ENCODE measurements at regions not wholly inside any gene's neighbourhood (a gene's known extent, or its start where the extent isn't known, plus 50 kb on each side); places are given as distances from the start of the nearest gene placed in this dataset.

DNA sequence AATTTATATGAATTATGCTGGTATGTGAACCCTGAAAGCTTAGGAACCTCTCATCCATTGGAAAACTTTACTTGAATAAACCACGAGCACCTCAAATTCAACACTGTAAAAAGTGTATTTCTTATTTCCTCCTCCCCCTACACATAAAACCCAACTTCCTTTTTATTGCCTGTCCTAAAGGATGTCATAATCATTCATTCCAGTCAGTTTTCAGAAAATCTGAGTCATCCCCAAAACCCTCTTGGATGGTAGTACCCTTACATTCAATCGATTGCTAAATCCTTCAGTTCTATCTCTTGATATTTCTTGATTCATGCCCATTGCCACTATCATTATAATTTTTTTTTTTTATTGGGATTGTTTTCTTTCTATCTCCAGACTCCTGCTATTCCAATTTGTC, 91.1 kb upstream of the ATP8A1 start:
- no peak for DNase-seq (ENCODE audit: low spot score)

DNA sequence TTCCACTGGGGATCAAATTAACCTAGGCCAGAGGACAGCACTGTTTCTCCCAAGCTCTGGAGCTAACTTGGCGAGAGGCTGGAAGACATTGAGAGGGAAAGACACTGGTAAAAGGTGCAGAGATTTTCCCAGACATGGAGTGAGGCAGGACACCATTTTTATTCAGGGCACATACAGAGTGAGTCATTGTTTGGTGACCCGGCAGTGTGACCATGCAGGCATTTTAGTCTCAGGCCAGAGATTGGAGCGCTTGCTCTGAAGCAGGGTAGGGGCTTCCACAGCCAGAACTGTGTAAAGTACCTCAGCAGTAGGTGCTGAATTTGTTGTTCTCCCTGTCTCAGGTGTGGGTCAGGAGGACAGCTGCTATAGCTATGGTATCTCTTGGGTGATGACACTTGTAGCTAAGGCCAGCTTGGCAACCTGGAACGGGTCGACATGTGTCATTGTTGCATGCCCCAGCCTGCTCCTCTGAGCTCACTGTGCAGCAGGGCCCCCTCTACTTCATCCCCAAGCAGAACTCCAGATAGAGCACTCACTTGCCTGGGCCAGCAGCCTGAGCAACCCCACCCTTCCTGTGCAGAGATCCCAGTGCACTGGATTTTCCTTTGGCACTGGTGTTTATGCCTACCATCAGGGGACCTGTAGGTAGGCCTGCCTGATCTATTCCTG, 79.8 kb upstream of the ATP8A1 start:
- no peak for DNase-seq (ENCODE audit: low spot score)

DNA sequence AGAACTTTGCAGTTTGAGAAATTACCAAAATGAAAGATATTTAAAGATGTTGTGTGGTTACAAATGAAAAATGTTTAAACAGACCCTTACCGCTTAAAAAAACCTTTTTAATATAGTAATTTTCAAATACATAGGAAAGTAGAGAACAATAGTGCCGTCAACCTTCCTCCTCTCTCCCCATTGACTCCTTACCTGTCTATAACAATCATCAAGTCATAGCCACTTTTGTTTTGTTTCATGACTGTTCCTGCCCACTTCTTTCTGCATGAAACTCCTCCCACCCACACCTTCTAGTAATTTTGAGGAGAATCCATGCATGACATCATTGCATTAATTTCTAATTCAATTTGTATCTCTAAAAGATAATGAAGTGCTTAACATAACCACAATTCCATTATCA, 76.5 kb upstream of the ATP8A1 start:
- DNase-seq (ENCODE audit: low spot score): no peak

DNA sequence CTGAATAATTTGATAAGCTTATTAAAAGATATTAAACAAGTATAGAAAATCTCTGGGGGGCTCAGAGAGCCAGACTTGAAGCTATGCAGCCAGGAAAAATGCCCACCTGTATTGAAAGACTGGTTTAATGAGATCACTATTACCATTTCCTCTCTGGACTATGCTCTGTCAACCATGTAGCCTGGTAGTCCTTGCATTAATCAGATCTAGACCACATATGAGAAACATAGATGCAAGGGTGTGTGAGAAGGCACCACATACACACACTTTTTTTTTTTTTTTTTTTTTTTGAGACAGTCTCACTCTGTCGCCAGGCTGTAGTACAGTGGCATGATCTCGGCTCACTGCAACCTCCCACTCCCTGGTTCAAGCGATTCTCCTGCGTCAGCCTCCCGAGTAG, 75.9 kb upstream of the ATP8A1 start:
- no peak for DNase-seq (ENCODE audit: low spot score)

DNA sequence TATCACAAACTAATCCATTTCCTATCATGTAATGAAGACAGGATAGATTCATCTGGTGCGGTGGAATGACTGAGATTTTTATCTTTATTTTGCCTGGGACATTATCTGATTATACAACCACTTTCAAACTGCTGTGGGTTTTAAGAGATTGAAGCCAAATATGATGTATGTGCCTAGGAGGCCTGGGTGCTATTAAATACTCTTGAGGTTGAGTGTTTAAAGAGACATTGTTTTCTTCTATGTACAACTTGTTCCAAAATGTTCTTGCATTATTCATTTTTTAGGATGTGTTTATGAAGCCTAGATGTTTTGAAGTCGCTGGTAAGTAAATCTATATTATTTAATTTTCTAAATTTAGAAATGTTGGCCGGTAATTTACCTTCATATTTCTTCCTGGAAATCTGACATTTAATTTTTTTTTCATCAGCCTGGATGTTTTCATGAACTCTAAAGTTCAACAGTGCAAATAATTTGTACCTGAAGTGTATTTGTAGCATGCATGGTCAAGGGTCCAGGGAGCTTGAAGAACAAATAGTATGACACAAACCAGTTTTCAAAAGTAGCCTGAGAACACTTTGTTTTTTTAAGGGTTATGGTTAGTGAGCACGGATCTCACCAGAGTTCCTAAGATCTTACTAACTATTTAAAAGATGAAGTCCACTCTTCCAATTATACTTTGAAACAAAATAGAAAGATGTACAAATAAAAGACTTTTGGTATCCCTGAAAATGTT, 72.8 kb upstream of the ATP8A1 start:
- no peak for DNase-seq (ENCODE audit: low spot score)

DNA sequence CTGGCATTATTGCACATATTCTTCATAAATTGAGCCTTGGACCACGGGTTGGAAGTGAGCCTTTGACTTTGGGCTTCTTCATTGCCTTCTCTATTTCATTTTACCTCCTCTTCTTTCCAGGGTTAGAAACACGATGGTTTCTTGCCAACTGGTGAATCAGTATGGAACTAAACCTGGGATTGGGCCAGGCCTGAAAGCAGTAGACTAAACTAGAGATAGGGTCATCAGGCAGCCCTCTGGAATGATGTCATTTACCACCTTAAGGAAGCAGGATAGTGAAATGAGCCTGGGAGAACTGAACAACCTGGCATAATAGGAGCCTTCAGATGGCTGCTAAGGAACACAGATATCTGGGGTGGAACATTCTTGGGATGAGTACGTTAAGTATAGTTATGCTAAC, 67.5 kb upstream of the ATP8A1 start:
- no peak for DNase-seq (ENCODE audit: low spot score)

DNA sequence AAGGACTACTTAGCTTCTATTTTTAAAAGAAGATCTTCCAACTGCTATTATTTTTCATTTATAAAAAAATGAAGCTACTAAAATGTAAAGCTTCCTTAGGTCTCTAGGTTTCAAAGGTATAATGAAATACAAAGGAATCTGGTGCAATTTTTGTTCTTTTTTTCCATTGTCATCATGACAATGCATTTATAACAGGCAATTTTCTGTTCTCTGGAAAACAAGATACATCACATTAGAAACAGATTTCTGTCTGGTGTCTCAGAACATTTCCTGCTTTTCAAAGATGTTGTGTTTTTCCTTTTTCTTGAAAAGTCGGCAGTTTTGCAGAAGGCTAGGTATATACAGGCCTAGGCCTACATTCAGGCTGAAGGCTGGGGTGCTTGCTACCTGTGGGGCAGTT, 63.6 kb upstream of the ATP8A1 start:
- no peak for DNase-seq (ENCODE audit: low spot score)

DNA sequence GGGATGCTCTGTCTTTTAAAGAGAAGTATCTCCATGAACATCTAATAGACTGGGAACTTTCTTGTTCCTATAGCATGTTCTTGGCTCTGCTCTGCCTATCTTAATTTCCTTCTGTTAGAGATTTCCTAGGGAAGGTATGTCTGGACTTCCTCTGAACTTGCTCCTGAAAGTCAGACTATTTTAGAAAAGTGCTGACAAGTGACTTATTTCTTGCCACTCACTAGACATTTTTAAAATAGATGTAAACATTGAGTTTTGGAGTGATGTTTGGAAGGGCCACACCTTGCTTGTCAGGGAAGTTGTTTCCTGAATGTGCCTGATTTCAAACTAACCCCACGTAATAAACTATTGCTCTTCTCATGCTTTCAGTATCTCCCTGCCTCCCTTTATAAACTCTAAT, 62.4 kb upstream of the ATP8A1 start:
- no peak for DNase-seq (ENCODE audit: low spot score)

DNA sequence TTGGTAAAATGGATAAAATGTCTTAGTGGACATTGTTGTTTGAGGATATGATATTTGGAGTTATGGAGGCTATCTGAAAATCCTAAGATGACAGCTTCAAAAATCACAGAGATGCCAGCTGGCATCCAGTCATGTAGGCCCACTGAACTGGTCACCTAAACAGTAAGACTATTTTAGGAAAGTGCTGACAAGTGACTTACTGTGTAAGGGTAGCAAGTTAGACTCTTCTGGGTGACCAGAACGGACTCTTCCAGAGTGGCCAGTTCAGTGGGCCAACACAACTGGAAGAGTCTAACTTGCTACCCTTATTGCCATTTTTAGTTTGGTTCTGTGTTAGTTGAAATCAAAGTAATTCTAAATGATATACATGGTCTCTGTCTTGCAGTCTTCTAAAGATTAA, 61.4 kb upstream of the ATP8A1 start:
- DNase-seq (ENCODE audit: low spot score): no peak

DNA sequence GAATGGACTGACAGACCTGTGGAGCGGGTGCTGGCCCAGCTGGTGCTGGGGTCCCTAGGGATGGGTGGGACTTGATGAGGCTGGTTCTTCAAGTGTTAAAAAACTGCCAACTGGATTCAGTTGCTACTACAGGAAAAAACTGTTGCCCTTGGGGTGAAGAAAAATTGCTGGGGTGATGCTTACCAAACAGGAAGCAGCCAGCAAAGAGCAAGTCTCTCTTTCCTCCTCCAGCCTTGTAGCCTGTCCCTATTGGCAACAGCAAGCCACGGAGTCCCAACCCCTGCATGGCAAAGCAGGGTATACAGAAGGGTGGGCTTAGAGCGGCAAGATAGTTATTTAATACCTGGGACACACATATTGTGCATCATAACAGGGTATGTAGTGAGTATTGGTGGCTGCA, 60.1 kb upstream of the ATP8A1 start:
- no peak for DNase-seq (ENCODE audit: low spot score)

DNA sequence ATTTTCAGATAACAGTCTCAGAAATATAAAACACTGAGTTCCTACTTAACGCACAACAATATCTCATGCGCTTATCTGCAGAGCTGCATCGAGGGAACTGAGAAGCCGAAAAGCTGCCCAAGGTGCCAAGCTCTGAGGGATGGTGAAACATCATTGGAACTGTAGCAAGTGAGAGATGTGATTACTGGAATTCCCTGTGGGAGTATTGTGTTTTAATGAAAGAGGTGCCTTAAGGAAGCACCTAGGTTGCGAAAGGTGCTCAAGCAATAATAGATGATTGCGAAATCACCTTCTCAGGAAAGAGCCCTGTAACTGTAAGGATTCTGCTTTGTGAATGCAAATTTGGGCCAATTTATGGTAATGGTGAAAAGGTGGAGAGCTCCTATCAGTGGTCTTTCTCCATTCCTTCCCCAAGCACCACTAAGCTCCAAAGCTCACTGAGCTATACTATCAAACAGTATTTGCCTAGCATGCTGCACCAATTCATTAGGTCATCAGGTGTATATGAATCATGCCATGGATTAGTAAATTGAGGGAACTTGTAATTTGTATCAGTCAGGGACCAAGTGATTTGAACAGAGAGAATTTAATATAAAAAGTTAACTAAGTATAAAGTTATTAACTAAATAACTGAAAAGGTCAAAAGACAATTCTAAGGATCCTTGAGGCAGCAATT, 59.0 kb upstream of the ATP8A1 start:
- no peak for DNase-seq (ENCODE audit: low spot score)

DNA sequence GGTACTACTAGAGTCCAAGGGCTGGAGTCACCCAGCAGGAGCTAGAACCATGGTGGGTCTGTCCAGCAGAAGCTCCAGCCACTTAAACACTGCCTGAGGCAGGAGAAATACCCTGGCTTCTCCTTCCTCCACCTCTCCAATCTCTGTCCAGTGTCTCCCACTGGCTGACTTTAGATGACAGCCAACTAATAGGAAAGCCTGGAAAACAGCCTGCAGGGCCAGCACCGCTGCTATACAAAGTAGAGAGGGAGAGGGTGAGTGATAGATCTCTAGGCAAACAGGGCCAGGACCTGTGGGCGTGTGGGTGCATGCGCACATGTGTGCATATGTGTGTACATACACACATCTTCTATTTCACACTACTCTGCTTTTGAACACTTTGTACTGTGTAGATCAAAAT, 56.5 kb upstream of the ATP8A1 start:
- no peak for DNase-seq (ENCODE audit: low spot score)

DNA sequence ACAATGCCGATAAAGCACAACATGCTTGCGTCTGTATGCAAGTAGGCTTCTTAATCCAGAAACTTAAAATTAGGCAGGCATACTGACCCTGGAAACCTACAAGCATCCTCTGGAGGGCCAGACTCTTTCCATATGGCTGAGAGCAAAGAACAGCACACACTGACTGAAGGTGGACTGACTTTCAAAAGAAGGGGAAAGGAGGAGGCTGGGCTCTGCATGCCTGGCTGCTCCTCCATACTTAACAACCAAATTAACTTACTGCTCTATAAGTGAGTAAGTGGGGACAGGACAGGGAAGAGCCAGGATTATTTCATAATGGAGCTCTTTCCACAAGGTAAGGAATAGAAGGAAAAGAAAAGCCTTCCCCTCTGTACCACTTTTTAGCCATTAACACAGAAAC, 55.9 kb upstream of the ATP8A1 start:
- no peak for DNase-seq (ENCODE audit: low spot score)

DNA sequence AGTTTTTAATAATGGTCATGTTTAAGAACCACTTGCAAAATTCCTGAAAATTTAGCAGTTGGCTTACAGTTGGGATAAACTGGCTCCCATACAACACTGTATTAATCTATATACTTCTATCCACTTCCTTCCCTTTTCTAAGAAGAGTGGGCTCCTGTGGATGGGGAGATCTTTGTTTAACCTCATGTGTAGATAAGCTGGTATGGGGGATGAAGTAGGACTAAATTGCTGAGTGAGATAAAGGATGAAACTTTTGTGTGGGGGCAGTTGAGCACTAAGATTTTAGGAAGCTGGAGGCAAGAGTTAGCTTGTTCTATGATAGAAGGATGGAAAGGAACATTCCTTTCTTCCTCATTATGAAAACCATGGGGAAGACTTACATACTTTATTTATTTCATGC, 54.6 kb upstream of the ATP8A1 start:
- DNase-seq (ENCODE audit: low spot score): no peak

DNA sequence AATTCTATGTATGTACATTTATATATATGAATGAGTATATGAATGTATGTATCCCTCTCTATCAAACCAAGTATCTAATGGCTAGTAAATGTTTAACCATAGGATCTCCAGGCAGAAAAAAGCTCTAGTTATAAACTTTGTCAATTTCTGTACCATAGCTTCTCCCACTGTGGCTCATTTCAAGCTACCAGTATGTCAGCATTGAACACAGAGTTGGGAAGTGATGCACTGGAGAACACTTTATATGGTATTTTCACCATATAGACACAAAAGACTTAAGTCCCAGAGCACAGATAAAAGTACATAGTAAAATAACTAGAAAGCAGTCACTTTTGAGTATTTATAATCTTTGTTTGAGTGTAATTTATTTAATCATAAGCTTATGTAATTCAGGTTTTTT, 53.9 kb upstream of the ATP8A1 start:
- DNase-seq (ENCODE audit: low spot score): no peak

DNA sequence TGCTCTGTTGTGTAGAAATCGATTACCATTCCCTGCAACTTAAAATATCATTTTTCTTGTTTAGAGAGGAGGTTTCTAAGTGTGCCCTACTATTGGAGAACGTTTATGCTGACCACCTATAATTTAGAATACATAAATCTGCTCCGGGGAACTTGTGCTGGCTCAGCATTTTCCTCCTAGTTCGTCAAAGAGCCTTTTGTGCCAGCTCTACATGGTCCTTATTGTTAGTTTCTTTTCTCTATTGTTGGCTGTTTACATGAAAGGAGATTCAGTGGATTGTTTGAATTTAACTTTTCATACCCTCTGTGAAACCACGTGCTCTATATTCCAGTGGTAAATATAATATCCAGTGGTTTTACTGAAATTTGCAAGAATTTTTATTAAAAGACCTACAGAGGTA, 53.4 kb upstream of the ATP8A1 start:
- no peak for DNase-seq (ENCODE audit: low spot score)

DNA sequence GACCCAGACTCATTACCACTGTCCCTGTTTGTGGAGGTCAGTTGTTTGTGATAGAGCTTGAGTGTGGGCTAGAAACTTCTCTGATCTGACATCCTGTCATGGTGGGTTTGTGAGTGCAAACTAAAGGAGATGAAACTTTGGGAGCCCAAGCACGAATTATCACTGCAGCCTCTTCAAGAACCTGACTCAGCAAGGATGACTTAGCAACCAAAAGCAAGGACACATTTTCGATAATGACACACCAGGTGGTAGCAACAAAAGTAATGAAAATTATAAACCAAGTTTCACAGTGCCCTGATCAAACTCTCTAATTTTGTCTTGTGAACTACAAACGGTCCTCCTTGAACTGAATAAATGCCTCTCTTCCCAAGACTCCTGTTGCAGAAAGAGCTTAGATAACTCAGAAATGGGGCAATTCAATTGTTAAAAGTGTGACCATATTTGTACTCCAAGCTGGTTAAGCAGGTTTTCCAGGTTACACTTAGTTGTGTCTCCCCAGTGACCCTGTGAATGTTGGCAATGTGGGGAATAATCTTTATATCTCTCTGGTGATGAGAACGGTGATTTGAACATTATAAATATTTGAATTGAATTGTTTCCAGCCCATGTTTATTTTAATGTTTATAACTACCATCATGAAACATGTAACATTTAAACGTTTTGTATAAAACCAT, 52.6 kb upstream of the ATP8A1 start:
- no peak for DNase-seq (ENCODE audit: low spot score)

DNA sequence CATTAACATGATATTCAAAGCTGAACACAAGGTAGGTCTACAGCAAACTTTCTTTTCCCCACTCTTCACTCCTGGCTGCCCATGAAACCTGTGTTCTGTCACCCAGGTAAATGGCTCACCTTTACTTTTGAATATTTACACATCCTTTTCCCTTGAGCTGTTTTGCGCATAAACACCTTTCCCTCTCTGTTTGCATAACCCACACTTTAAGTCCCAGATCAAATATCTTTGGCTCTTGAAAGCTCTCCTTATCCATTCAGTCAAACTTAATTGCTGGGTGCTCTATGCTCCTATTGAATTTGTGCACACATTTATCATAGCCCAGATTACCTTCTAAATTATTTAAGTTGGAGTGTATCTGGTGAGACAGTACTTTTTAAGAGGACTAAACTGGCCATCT, 51.7 kb upstream of the ATP8A1 start:
- DNase-seq (ENCODE audit: low spot score): no peak
